ENCODE measurements at regions not wholly inside any gene's neighbourhood (a gene's known extent, or its start where the extent isn't known, plus 50 kb on each side); places are given as distances from the start of the nearest gene placed in this dataset.

GRCh38 chr14:55942826-55943225 is 175.4 kb upstream of the PELI2 start:
- peaks cover 11% of the 10 kb centered on the region for H3K36me3 Mint-ChIP-seq (ENCODE audit: unreplicated experiment)
- H3K4me1 Mint-ChIP-seq (ENCODE audit: low read depth, unreplicated experiment): peaks cover 3% of the 10 kb centered on the region
- H3K4me3 Mint-ChIP-seq (ENCODE audit: unreplicated experiment): no peak overlapping the region
- H3K27ac Mint-ChIP-seq (ENCODE audit: unreplicated experiment): no peak overlapping the region
- TF ChIP-seq, protein P1, sequence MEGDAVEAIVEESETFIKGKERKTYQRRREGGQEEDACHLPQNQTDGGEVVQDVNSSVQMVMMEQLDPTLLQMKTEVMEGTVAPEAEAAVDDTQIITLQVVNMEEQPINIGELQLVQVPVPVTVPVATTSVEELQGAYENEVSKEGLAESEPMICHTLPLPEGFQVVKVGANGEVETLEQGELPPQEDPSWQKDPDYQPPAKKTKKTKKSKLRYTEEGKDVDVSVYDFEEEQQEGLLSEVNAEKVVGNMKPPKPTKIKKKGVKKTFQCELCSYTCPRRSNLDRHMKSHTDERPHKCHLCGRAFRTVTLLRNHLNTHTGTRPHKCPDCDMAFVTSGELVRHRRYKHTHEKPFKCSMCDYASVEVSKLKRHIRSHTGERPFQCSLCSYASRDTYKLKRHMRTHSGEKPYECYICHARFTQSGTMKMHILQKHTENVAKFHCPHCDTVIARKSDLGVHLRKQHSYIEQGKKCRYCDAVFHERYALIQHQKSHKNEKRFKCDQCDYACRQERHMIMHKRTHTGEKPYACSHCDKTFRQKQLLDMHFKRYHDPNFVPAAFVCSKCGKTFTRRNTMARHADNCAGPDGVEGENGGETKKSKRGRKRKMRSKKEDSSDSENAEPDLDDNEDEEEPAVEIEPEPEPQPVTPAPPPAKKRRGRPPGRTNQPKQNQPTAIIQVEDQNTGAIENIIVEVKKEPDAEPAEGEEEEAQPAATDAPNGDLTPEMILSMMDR (IDR thresholded peaks at IDR 0.05; ENCODE audit: partially characterized antibody, unreplicated experiment): no peak
- H3K9me3 Mint-ChIP-seq (ENCODE audit: unreplicated experiment): peaks cover 5% of the 10 kb centered on the region
- no peaks in the 10 kb centered on the region for H3K27me3 Mint-ChIP-seq (ENCODE audit: unreplicated experiment)
- DNase-seq: no peak

- Mint-ChIP-seq H3K4me1 (ENCODE audit: low read depth, unreplicated experiment) (peaks cover 12% of the 10 kb centered on the region), H3K27ac (ENCODE audit: unreplicated experiment) (no peak overlapping the region), H3K27me3 (ENCODE audit: unreplicated experiment) (no peaks in the 10 kb centered on the region), H3K36me3 (ENCODE audit: unreplicated experiment) (peaks cover 5% of the 10 kb centered on the region), H3K4me3 (ENCODE audit: unreplicated experiment) (no peak overlapping the region), H3K9me3 (ENCODE audit: unreplicated experiment) (peaks cover 3% of the 10 kb centered on the region)
- TF ChIP-seq, protein P1 (IDR thresholded peaks at IDR 0.05; ENCODE audit: partially characterized antibody, unreplicated experiment): no peak
- no peak for DNase-seq
These were observed 173.5 kb upstream of the PELI2 start for GRCh38 chr14:55944757-55945156.

- DNase-seq: no peak
- Mint-ChIP-seq H3K9me3 (ENCODE audit: unreplicated experiment) (peaks cover 5% of the 10 kb centered on the region), H3K4me1 (ENCODE audit: low read depth, unreplicated experiment) (peaks cover 18% of the 10 kb centered on the region), H3K27me3 (ENCODE audit: unreplicated experiment) (peaks cover 5% of the 10 kb centered on the region), H3K36me3 (ENCODE audit: unreplicated experiment) (no peaks in the 10 kb centered on the region), H3K4me3 (ENCODE audit: unreplicated experiment) (no peak overlapping the region), H3K27ac (ENCODE audit: unreplicated experiment) (no peak overlapping the region)
- TF ChIP-seq, protein P1 (IDR thresholded peaks at IDR 0.05; ENCODE audit: partially characterized antibody, unreplicated experiment): no peak
These were observed 172.0 kb upstream of the PELI2 start for GRCh38 chr14:55946231-55946630.

DNA sequence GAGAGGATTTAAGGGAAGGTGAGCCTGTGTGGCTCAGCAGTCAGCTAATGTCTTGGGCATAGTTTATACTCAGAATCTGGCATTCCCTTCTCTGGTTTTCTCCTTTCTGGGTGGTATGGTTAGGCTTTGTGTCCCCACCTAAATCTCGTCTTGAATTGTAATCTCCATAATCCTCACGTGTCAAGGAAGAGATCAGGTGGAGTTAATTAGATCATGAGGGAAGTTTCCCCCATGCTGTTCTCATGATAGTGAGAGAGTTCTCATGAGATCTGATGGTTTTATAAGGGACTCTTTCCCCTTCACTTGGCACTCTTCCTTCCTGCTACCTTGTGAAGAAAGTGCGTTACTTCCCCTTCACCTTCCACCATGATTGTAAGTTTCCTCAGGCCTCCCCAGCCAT is 169.8 kb upstream of the PELI2 start:
- Mint-ChIP-seq H3K36me3 (ENCODE audit: unreplicated experiment) (no peaks in the 10 kb centered on the region), H3K9me3 (ENCODE audit: unreplicated experiment) (peaks cover 3% of the 10 kb centered on the region), H3K4me3 (ENCODE audit: unreplicated experiment) (no peak overlapping the region), H3K4me1 (ENCODE audit: low read depth, unreplicated experiment) (peaks cover 17% of the 10 kb centered on the region), H3K27ac (ENCODE audit: unreplicated experiment) (peak overlapping the region; percentile 59), H3K27me3 (ENCODE audit: unreplicated experiment) (peaks cover 7% of the 10 kb centered on the region)
- TF ChIP-seq, protein P1 (IDR thresholded peaks at IDR 0.05; ENCODE audit: partially characterized antibody, unreplicated experiment): no peak
- no peak for DNase-seq

GRCh38 chr14:55949708-55950107 is 168.5 kb upstream of the PELI2 start:
- H3K4me3 Mint-ChIP-seq (ENCODE audit: unreplicated experiment): peak overlapping the region; percentile 37
- TF ChIP-seq, protein P1 (IDR thresholded peaks at IDR 0.05; ENCODE audit: partially characterized antibody, unreplicated experiment): no peak
- H3K9me3 Mint-ChIP-seq (ENCODE audit: unreplicated experiment): peaks cover 3% of the 10 kb centered on the region
- H3K27me3 Mint-ChIP-seq (ENCODE audit: unreplicated experiment): peaks cover 7% of the 10 kb centered on the region
- no peaks in the 10 kb centered on the region for H3K36me3 Mint-ChIP-seq (ENCODE audit: unreplicated experiment)
- H3K4me1 Mint-ChIP-seq (ENCODE audit: low read depth, unreplicated experiment): peaks cover 17% of the 10 kb centered on the region
- H3K27ac Mint-ChIP-seq (ENCODE audit: unreplicated experiment): no peak overlapping the region
- DNase-seq: no peak

All from glutamatergic neuron (in vitro differentiated cells).